ENCODE measurements at regions not wholly inside any gene's neighbourhood (a gene's known extent, or its start where the extent isn't known, plus 50 kb on each side); places are given as distances from the start of the nearest gene placed in this dataset.

GRCh38 chr6:80541886-80542285, 435.4 kb downstream of the BCKDHB start:
- Histone ChIP-seq H3K27me3 (no peaks in the 10 kb centered on the region), H3K4me3 (no peak overlapping the region), H3K27ac (no peak overlapping the region), H3K36me3 (no peaks in the 10 kb centered on the region), H3K9me3 (peaks cover 0 to 1% (median 0%) of the 10 kb centered on the region in 11 donors), H3K4me1 (peaks cover 0 to 3% (median 0%) of the 10 kb centered on the region in 9 donors)
- intact Hi-C loops (cut with DNase I), result no loop called here
- TF ChIP-seq CTCF (IDR thresholded peaks at IDR 0.05), result no peak
- DNase-seq (no peak), ATAC-seq (no peak)
- WGBS, 2 donors, result 56 to 58% methylated on average over 3 of the region's 3 CpGs

- no peaks in the 10 kb centered on the region for H3K27me3 ChIP-seq
- intact Hi-C loops (cut with DNase I), result no loop called here
- peaks cover 0 to 8% (median 0%) of the 10 kb centered on the region in 11 donors for H3K9me3 ChIP-seq
- no peak overlapping the region for H3K27ac ChIP-seq
- H3K4me1 ChIP-seq, result peaks cover 0 to 3% (median 0%) of the 10 kb centered on the region in 9 donors
- no peaks in the 10 kb centered on the region for H3K36me3 ChIP-seq
- no peak for ATAC-seq
- TF ChIP-seq CTCF (IDR thresholded peaks at IDR 0.05), result no peak
- no peak for DNase-seq
- no peak overlapping the region for H3K4me3 ChIP-seq
Measured at GRCh38 chr6:80541181-80541580, 434.7 kb downstream of the BCKDHB start.

- 93 to 94% methylated on average over 1 of the region's 1 CpG for WGBS, 2 donors
Measured at GRCh38 chr6:80540700-80541099, 434.2 kb downstream of the BCKDHB start.

GRCh38 chr6:80537118-80537972, 430.9 kb downstream of the BCKDHB start:
- intact Hi-C loops (cut with DNase I), result no loop called here
- H3K27ac ChIP-seq, result no peak overlapping the region
- H3K9me3 ChIP-seq, result peaks cover 0 to 28% (median 0%) of the 10 kb centered on the region in 11 donors
- no peak for DNase-seq
- 86 to 92% methylated on average over 6 of the region's 6 CpGs for whole genome bisulfite sequencing, 2 donors
- ATAC-seq, result no peak
- no peaks in the 10 kb centered on the region for H3K4me1 ChIP-seq
- no peak for TF ChIP-seq CTCF (IDR thresholded peaks at IDR 0.05)
- H3K36me3 ChIP-seq, result no peaks in the 10 kb centered on the region
- no peak overlapping the region for H3K4me3 ChIP-seq
- H3K27me3 ChIP-seq, result no peaks in the 10 kb centered on the region

More at GRCh38 chr6:80540700-80541099, 434.2 kb downstream of the BCKDHB start:
- ATAC-seq (no peak), DNase-seq (no peak)
- no peaks in the 10 kb centered on the region for H3K36me3 ChIP-seq
- intact Hi-C loops (cut with DNase I), result no loop called here
- no peaks in the 10 kb centered on the region for H3K27me3 ChIP-seq
- no peak overlapping the region for H3K27ac ChIP-seq
- no peak for TF ChIP-seq CTCF (IDR thresholded peaks at IDR 0.05)
- H3K9me3 ChIP-seq, result peaks cover 0 to 13% (median 0%) of the 10 kb centered on the region in 11 donors
- peaks cover 0 to 3% (median 0%) of the 10 kb centered on the region in 9 donors for H3K4me1 ChIP-seq
- H3K4me3 ChIP-seq, result no peak overlapping the region
